ENCODE measurements at regions not wholly inside any gene's neighbourhood (a gene's known extent, or its start where the extent isn't known, plus 50 kb on each side); places are given as distances from the start of the nearest gene placed in this dataset.

DNA sequence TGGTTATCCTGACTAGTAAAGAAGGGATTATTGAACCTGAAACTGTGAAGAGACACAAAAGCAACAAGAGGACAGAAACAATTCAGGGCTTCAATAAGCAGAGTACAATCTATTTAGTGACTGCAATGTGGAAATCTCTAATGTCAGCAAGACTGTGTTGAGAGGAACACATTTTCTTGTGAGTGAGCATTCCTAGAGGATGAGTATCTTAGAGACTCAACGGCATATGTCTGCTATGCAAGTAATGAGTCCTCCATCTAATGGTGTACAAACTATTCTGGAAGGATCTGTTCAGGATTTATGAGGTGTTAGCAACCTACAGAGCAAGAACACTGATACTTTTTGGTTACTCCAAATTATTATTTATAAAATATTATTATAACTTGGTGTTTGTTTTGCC, 226.5 kb upstream of the NDN start:
- no peaks in the 10 kb centered on the region for H3K9me3 ChIP-seq
- no peak overlapping the region for H3K27ac ChIP-seq
- no peak for ATAC-seq
- H3K4me1 ChIP-seq = no peaks in the 10 kb centered on the region
- H3K4me2 ChIP-seq = no peak overlapping the region
- FAIRE-seq = peak; percentile 18
- no peak overlapping the region for H3K4me3 ChIP-seq
- WGBS (ENCODE audit: missing lambda C conversion rate) = 3% methylated on average over 1 of the region's 1 CpG
- TF ChIP-seq SMC3 (IDR thresholded peaks at IDR 0.05) = no peak
- no peak for TF ChIP-seq RFX5 (IDR thresholded peaks at IDR 0.05)
- TF ChIP-seq, protein P1, sequence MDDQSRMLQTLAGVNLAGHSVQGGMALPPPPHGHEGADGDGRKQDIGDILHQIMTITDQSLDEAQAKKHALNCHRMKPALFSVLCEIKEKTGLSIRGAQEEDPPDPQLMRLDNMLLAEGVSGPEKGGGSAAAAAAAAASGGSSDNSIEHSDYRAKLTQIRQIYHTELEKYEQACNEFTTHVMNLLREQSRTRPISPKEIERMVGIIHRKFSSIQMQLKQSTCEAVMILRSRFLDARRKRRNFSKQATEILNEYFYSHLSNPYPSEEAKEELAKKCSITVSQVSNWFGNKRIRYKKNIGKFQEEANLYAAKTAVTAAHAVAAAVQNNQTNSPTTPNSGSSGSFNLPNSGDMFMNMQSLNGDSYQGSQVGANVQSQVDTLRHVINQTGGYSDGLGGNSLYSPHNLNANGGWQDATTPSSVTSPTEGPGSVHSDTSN (IDR thresholded peaks at IDR 0.05) = no peak
- TF ChIP-seq FOSB (CRISPR knock-in tag; IDR thresholded peaks at IDR 0.05) = no peak
- TF ChIP-seq MAZ (IDR thresholded peaks at IDR 0.05; ENCODE audit: borderline replicate concordance, low read depth, low read length) = no peak
- no peak for TF ChIP-seq JUNB (IDR thresholded peaks at IDR 0.05)
- ChIA-PET POLR2A (no interaction called here), CTCF (no interaction called here)
- no peak for DNase-seq (ENCODE audit: low read depth in 1 of 2, low spot score in 1 of 2)

DNA sequence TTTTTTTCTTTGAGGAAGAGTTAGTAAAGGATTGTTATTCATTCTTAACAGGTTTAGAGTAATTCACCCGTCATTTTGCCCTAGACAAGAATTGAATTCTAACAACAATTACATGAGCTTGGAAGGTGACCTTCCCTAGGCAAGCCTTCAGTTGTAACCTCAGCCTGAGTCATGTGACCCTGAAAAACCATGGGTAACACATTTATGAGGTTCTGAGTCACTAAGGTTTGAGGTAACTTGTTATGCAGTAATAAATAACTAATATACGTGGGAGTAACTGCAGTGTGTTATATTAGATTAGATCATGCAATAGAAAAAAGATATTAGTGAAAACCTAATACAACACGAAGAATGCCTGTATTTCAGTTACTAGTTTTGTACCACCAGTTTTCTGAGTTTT, 237.6 kb upstream of the NDN start:
- no peaks in the 10 kb centered on the region for H3K4me1 ChIP-seq
- no peak for FAIRE-seq
- H3K4me2 ChIP-seq = no peak overlapping the region
- no peak for DNase-seq (ENCODE audit: low read depth in 1 of 2, low spot score in 1 of 2)
- no peak overlapping the region for H3K27ac ChIP-seq
- 4% methylated on average over 3 of the region's 3 CpGs for WGBS (ENCODE audit: missing lambda C conversion rate)
- no peak for TF ChIP-seq HOXB13 (CRISPR knock-in tag; IDR thresholded peaks at IDR 0.05; ENCODE audit: low read depth)
- TF ChIP-seq, protein P2, sequence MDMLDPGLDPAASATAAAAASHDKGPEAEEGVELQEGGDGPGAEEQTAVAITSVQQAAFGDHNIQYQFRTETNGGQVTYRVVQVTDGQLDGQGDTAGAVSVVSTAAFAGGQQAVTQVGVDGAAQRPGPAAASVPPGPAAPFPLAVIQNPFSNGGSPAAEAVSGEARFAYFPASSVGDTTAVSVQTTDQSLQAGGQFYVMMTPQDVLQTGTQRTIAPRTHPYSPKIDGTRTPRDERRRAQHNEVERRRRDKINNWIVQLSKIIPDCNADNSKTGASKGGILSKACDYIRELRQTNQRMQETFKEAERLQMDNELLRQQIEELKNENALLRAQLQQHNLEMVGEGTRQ (IDR thresholded peaks at IDR 0.05) = no peak
- ChIA-PET CTCF (interaction anchor here (0.6 kb wide), 1 partner anchor 222 kb away, joined by 3 read pairs; no protein-coding TSS in a partner anchor), POLR2A (no interaction called here)
- no peak overlapping the region for H3K4me3 ChIP-seq
- ATAC-seq = no peak
- H3K9me3 ChIP-seq = no peaks in the 10 kb centered on the region

DNA sequence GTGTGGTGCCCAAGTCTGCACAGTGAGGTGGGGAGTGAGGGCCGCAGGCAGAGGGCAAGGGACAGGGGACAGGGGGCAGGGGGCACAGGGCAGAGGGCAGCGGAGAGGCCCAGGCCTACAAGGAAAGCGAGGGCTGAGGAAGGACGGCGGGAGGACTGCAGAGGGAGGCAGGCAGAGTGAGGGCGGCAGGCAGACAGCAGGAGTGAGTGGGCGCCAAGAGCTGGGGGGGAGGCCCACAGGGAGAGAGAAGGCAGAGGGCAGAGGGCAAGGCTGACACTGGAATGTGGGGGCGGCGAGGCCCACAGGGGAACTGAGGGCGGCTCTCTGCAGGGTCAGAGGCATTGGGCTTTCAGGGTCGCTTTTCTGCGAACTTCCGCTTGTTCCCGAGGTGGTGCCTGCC, 267.8 kb upstream of the NDN start:
- no peak for FAIRE-seq
- CTCF ChIA-PET = no interaction called here
- 40% methylated on average over 14 of the region's 14 CpGs for WGBS (ENCODE audit: missing lambda C conversion rate)
- ATAC-seq = no peak
- Histone ChIP-seq H3K4me3 (no peak overlapping the region), H3K27ac (no peak overlapping the region), H3K4me2 (no peak overlapping the region), H3K9me3 (no peaks in the 10 kb centered on the region), H3K4me1 (no peaks in the 10 kb centered on the region)
- POLR2A ChIA-PET = no interaction called here
- no peak for DNase-seq (ENCODE audit: low read depth in 1 of 2, low spot score in 1 of 2)
- TF ChIP-seq, protein P1 (IDR thresholded peaks at IDR 0.05) = no peak
- TF ChIP-seq CBX2 (IDR thresholded peaks at IDR 0.05; ENCODE audit: borderline replicate concordance, low read depth) (no peak), FOSL2 (IDR thresholded peaks at IDR 0.05) (no peak), FOSL2 (CRISPR knock-in tag; IDR thresholded peaks at IDR 0.05) (no peak), GATA3 (IDR thresholded peaks at IDR 0.05; ENCODE audit: borderline replicate concordance) (no peak), RARB (CRISPR knock-in tag; IDR thresholded peaks at IDR 0.05) (no peak), HOXB5 (CRISPR knock-in tag; IDR thresholded peaks at IDR 0.05) (no peak)
- TF ChIP-seq, protein P3, sequence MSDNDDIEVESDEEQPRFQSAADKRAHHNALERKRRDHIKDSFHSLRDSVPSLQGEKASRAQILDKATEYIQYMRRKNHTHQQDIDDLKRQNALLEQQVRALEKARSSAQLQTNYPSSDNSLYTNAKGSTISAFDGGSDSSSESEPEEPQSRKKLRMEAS (IDR thresholded peaks at IDR 0.05) = no peak

DNA sequence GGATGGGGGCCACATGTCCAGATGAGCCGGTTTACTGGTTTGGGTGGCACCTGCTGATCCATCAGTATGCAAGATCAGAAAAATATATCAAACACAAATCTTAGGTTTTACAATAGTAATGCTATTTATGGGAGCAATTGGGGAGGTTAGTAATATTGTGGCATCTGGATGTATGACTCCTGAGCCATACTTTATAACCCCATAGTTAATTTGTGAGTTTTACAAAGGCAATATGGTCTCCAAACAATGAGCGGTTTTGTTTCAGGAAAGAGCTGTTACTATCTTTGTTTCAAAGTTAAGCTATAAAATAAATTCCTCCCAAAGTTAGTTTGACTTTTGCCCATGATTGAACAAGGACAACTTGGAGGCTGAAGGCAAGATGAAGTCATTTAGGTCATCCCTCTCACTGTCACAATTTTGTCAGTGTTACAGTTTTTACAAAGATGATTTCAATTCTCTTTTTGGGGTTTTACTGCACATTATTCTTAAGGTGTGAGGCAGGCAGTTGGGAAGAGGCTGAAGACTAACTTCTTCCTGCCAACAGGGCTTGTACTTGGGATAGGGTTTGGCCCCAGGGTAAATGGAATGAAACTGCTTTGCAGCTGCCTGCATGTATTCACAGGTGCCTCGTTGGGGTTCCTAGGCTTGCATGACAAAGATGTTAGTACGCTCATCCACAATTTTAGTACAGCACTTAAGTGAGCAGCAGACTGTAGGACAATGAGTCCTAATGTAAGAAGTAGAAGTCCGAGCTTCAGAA, 296.6 kb upstream of the NDN start:
- Histone ChIP-seq H3K4me3 (no peak overlapping the region), H3K27ac (no peak overlapping the region), H3K4me2 (no peak overlapping the region), H3K9me3 (no peaks in the 10 kb centered on the region; the same call in 2 of the 3 replicates), H3K4me1 (no peaks in the 10 kb centered on the region)
- TF ChIP-seq MAZ (IDR thresholded peaks at IDR 0.05; ENCODE audit: borderline replicate concordance, low read depth, low read length) (no peak), POLR2AphosphoS2 (conservative IDR thresholded peaks at IDR 0.05; ENCODE audit: low read length) (no peak), ESRRA (IDR thresholded peaks at IDR 0.05; ENCODE audit: borderline replicate concordance, low read length) (no peak)
- ATAC-seq (no peak), DNase-seq (ENCODE audit: low read depth in 1 of 2, low spot score in 1 of 2) (no peak), FAIRE-seq (no peak)
- ChIA-PET CTCF (no interaction called here), POLR2A (no interaction called here)
- 6% methylated on average over 5 of the region's 5 CpGs for WGBS (ENCODE audit: missing lambda C conversion rate)
